NB4 (cell line): ENCODE measurements at regions not wholly inside any gene's neighbourhood (a gene's known extent, or its start where the extent isn't known, plus 50 kb on each side); places are given as distances from the start of the nearest gene placed in this dataset.

Experiments
- POLR2A ChIP-seq: IDR thresholded peaks from 2 replicates; pipeline ENCODE4 v1.6.1; 2011; ENCODE audit warnings: mild to moderate bottlenecking; ENCODE audit not compliant: insufficient read length; ENCODE audit errors: extremely low read depth
- TF ChIP-seq, protein P1 (sequence below): IDR thresholded peaks from one replicate; pipeline ENCODE4 v1.5.1; 2012; ENCODE audit warnings: low read depth, low read length

DNA sequence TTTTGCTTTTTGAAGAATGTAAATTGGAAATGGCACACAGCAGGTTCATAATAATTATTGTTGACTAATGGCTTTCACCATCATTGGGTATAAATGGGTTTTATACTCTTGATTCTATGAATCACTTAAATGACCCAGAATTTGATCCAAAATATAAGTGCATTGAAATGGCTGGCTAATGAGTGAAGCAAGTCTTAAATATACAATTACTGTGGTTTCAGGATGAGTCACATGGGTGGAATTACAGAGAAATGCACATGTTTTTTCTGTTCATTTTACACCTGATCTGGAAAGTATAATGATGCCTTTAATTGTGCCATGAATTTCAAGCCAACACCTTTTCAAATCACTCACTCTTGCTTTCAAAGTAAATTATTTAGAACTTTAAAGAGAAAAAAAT is 380.8 kb upstream of the CD180 start:
- no peak for TF ChIP-seq POLR2A
- TF ChIP-seq, protein P1, sequence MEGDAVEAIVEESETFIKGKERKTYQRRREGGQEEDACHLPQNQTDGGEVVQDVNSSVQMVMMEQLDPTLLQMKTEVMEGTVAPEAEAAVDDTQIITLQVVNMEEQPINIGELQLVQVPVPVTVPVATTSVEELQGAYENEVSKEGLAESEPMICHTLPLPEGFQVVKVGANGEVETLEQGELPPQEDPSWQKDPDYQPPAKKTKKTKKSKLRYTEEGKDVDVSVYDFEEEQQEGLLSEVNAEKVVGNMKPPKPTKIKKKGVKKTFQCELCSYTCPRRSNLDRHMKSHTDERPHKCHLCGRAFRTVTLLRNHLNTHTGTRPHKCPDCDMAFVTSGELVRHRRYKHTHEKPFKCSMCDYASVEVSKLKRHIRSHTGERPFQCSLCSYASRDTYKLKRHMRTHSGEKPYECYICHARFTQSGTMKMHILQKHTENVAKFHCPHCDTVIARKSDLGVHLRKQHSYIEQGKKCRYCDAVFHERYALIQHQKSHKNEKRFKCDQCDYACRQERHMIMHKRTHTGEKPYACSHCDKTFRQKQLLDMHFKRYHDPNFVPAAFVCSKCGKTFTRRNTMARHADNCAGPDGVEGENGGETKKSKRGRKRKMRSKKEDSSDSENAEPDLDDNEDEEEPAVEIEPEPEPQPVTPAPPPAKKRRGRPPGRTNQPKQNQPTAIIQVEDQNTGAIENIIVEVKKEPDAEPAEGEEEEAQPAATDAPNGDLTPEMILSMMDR: no peak
